Duodenal mucosa (tissue), 2 donors: ENCODE measurements at regions not wholly inside any gene's neighbourhood (a gene's known extent, or its start where the extent isn't known, plus 50 kb on each side); places are given as distances from the start of the nearest gene placed in this dataset.
"Not testable (repeated sequence)": the region's sequence is repeated elsewhere in the genome, so short reads cannot be mapped to it uniquely, and the experiment has no call there.

Experiments
- H3K27ac ChIP-seq: one replicate; pipeline ENCODE4 v1.7.0; 2013; ENCODE audit warnings: low read depth, low read length
- H3K27me3 ChIP-seq, 2 donors: one replicate each; pipeline ENCODE4 v1.7.0; 2013; ENCODE audit warnings: low read length in 2 of 2, control low read depth in 1 of 2; ENCODE audit not compliant: insufficient read depth in 2 of 2, control insufficient read depth in 1 of 2
- H3K36me3 ChIP-seq, 2 donors: one replicate each; pipeline ENCODE4 v1.7.0; 2013; ENCODE audit warnings: low read length in 2 of 2, control low read depth in 1 of 2; ENCODE audit not compliant: insufficient read depth in 2 of 2, control insufficient read depth in 1 of 2
- H3K4me1 ChIP-seq, 2 donors: one replicate each; pipeline ENCODE4 v1.7.0; 2013; ENCODE audit warnings: low read length in 2 of 2, control low read depth in 1 of 2; ENCODE audit not compliant: insufficient read depth in 2 of 2, control insufficient read depth in 1 of 2
- H3K4me3 ChIP-seq, 2 donors: one replicate each; pipeline ENCODE4 v1.7.0; 2013; ENCODE audit warnings: low read length in 2 of 2, low read depth in 1 of 2
- H3K9ac ChIP-seq, 2 donors: one replicate each; pipeline ENCODE4 v1.7.0; 2013; ENCODE audit warnings: low read length in 2 of 2, low read depth in 1 of 2
- H3K9me3 ChIP-seq, 2 donors: one replicate each; pipeline ENCODE4 v1.7.0; 2013; ENCODE audit warnings: low read length in 2 of 2, control low read depth in 1 of 2; ENCODE audit not compliant: control insufficient read depth in 1 of 2

DNA sequence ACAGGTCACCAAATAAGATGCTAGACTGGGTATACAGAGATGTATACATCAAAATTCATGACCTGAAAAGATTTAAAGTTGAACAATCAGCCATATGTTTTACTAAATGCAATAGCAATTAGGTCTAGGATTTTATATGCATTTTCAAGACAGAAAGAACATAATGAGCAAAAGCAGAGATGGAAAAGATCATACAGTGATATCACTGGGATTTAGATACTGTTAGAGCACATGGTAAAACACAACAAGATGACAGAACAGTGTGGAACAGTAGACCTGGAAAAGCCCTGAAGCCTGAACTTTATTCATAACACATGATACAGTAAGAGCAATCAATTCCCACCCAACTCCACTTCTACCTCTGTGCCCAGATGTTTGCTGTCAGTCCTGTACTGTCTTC is 585.9 kb downstream of the PRR16 start:
- Histone ChIP-seq H3K4me1 (no peaks in the 10 kb centered on the region), H3K9ac (no peak overlapping the region), H3K9me3 (no peaks in the 10 kb centered on the region), H3K36me3 (no peaks in the 10 kb centered on the region), H3K27ac (no peak overlapping the region), H3K4me3 (no peak overlapping the region), H3K27me3 (no peaks in the 10 kb centered on the region)

DNA sequence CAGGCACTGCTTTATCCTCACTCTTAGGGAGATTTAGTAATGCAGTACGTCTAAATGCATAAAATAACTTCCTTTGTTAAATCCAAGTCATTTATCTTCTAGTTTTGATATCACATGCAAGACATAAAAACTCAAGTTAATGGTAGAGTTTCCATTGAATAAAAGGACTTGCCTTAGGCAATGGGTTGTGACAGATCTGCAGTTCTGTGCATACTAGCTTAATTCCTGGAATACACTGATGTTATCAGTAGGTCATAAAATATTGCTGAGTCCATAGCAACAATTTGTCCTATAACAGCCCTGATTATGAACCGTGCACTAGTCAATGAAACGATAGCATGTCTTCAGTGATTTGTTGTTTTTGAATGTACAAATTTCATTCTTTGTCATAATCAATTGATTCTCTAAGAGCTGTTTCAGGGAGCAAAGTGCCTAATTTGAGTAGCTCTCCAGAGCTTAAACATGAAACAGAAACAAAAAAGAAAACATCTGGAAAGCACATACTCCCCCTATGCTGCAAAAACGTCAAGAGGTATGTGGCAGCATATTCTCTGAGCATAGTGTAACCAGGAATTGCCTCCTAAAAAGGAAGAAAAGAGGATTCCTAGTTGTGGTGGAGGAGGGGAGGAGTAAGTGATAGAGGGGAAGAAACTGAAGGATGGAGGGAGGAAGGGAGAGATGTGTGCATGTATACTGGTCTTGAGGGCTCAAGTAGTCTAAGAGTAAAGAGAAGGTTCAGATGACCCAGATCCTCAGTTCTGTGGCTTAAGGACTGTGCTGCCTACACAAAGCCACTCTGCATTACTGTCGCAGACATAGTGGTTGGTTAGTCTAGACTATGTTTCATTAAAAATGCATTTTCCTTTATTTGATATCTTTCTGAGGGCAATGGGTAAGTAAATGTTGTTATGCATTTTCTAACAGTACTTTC is 589.2 kb downstream of the PRR16 start:
- no peak overlapping the region for H3K27ac ChIP-seq
- no peaks in the 10 kb centered on the region for H3K4me1 ChIP-seq
- no peaks in the 10 kb centered on the region for H3K27me3 ChIP-seq
- H3K9ac ChIP-seq, result no peak overlapping the region
- no peaks in the 10 kb centered on the region for H3K36me3 ChIP-seq
- no peaks in the 10 kb centered on the region for H3K9me3 ChIP-seq
- no peak overlapping the region for H3K4me3 ChIP-seq

DNA sequence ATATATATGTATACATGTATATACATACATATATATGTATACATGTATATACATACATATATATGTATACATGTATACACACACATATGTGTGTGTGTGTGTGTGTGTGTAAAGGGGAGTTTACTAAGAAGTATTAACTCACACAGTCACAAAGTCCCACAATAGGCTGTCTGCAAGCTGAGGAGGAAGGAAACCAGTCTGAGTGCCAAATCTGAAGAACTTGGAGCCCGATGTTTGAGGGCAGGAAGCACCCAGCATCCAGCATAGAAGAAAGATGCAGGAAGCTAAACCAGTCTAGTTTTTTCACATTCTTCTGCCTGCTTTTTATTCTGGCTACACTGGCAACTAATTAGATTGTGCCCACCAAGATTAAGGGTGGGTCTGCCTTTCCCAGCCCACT is 591.5 kb downstream of the PRR16 start:
- Histone ChIP-seq H3K4me1 (no peaks in the 10 kb centered on the region), H3K36me3 (no peaks in the 10 kb centered on the region), H3K4me3 (no peak overlapping the region), H3K9me3 (no peaks in the 10 kb centered on the region), H3K9ac (no peak overlapping the region), H3K27ac (no peak overlapping the region), H3K27me3 (no peaks in the 10 kb centered on the region)

DNA sequence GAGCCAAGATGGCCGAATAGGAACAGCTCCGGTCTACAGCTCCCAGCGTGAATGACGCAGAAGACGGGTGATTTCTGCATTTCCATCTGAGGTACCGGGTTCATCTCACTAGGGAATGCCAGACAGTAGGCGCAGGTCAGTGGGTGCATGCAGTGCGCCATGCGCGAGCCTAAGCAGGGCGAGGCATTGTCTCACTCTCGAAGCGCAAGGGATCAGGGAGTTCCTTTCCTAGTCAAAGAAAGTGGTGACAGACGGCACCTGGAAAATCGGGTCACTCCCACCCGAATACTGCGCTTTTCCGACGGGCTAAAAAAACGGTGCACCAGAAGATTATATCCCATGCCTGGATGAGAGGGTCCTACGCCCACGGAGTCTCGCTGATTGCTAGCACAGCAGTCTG is 600.1 kb downstream of the PRR16 start:
- not testable (repeated sequence) for H3K27ac ChIP-seq

DNA sequence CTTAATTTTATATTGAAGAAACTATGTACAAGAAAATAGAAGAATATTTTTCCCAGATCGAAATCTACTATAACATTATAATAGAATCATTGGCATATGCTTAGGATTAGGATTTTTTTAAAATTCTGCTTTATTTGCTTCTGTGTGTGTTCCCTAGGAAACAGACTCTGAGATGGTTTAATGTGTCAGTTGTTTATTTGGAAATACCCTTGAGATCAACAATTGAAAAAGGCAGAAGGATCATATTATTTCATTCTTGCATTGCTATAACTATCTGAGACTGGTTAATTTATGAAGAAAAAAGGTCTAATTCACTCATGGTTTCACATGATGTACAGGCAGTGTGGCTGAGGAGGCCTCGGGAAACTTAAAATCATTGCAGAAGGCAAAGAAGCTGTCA is 622.6 kb downstream of the PRR16 start:
- H3K9me3 ChIP-seq, result no peaks in the 10 kb centered on the region
- no peaks in the 10 kb centered on the region for H3K4me1 ChIP-seq
- no peak overlapping the region for H3K9ac ChIP-seq
- no peaks in the 10 kb centered on the region for H3K36me3 ChIP-seq
- H3K27ac ChIP-seq, result no peak overlapping the region
- H3K27me3 ChIP-seq, result no peaks in the 10 kb centered on the region
- no peak overlapping the region for H3K4me3 ChIP-seq

More for the DNA sequence above, 600.1 kb downstream of the PRR16 start:
- H3K27me3 ChIP-seq, H3K9me3 ChIP-seq, H3K36me3 ChIP-seq, H3K4me1 ChIP-seq, H3K9ac ChIP-seq, H3K4me3 ChIP-seq: not testable (repeated sequence)

DNA sequence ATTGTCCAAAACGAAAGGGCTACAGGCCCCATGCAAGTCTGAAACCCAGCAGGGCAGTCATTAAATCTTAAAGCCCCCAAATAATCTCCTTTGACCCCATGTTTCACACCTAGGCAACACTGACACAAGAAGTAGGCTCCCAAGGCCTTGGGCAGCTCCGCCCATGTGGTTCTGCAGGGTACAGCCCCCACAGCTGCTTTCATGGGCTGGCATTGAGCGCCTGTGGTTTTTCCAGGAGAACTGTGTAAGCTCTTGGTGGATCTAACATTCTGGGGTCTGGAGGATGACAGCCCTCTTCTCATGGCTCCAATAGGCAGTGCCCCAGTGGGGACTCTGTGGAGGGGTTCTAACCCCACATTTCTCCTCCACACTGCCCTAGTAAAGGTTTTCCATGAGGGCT is 623.5 kb downstream of the PRR16 start:
- no peaks in the 10 kb centered on the region for H3K36me3 ChIP-seq
- H3K9ac ChIP-seq, result no peak overlapping the region
- H3K27me3 ChIP-seq, result no peaks in the 10 kb centered on the region
- no peaks in the 10 kb centered on the region for H3K9me3 ChIP-seq
- H3K27ac ChIP-seq, result no peak overlapping the region
- H3K4me1 ChIP-seq, result no peaks in the 10 kb centered on the region
- H3K4me3 ChIP-seq, result no peak overlapping the region

DNA sequence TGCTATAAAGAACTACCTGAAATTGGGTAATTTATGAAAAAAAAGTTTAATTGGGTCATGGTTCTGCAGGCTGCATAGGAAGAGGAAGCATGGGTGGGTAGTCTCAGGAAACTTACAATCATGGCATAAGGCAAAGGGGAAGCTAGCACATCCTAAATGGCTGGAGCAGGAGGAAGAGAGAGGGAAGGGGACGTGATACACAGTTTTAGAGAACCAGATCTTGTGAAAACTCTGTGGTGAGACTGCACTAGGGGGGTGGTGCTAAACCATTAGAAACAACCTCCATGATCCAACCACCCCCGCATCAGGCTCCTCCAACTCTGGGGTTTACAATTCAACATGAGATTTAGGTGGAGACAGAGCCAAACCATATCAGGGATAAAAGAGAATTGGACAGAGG is 624.2 kb downstream of the PRR16 start:
- Histone ChIP-seq H3K4me1 (no peaks in the 10 kb centered on the region), H3K4me3 (no peak overlapping the region), H3K36me3 (no peaks in the 10 kb centered on the region), H3K9me3 (no peaks in the 10 kb centered on the region), H3K27ac (no peak overlapping the region), H3K27me3 (no peaks in the 10 kb centered on the region), H3K9ac (no peak overlapping the region)

DNA sequence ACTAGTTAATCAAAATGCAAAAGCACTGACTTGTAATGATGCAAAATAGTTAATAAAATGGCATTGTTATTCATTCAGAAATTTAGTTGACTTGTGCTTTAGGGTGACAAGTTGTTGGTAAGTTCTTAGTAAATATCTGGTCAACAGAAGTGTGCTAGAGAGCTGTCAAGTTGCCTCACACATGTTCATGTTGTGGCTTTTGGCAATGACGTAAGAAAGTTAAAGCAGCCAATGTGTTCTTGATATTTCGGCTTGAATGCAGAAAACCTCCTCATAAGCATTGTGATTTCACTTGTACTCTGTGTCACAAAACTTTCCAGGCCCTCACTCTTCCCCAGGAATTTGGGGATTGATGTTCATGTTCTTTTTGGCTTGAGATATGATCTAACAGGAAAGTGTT is 626.7 kb downstream of the PRR16 start:
- no peaks in the 10 kb centered on the region for H3K9me3 ChIP-seq
- H3K9ac ChIP-seq, result no peak overlapping the region
- H3K36me3 ChIP-seq, result no peaks in the 10 kb centered on the region
- H3K4me3 ChIP-seq, result no peak overlapping the region
- no peaks in the 10 kb centered on the region for H3K27me3 ChIP-seq
- H3K4me1 ChIP-seq, result no peaks in the 10 kb centered on the region
- no peak overlapping the region for H3K27ac ChIP-seq

DNA sequence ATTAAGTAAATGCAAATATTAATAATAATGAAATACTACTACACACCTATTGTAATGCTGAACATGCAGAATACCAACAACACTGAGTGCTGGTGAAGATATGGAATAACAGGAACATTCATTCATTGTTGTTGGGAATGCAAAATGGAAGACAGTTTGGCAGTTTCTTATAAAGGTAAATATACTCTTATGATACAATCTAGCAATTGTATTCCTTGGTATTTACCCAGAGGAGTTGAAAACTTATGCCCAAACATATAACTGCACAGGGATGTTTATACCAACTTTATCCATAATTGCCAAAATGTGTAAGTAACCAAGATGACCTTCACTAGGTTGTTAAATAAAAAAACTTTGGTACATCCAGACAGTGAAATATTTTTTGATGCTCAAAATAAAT is 636.8 kb downstream of the PRR16 start:
- no peak overlapping the region for H3K4me3 ChIP-seq
- no peaks in the 10 kb centered on the region for H3K9me3 ChIP-seq
- no peaks in the 10 kb centered on the region for H3K36me3 ChIP-seq
- no peak overlapping the region for H3K27ac ChIP-seq
- H3K27me3 ChIP-seq, result no peaks in the 10 kb centered on the region
- no peak overlapping the region for H3K9ac ChIP-seq
- H3K4me1 ChIP-seq, result no peaks in the 10 kb centered on the region

DNA sequence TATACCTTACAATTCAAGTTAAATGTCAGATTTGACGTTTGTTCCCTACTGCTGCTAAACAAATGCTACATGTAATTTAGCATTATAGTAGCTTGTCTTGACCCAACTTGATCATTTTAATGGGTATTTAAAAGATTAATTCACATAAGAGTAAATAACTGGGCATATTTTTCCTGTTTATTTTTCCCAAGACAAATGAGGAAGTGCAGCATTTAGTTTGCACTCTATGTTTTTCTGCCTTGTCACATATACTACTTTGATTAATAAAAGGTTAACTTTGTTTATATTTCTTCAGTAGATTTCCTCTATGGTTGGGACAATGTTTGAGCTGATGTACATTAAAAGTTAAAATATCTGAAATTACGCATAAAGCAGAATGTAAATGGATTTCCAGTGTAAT is 641.8 kb downstream of the PRR16 start:
- no peaks in the 10 kb centered on the region for H3K9me3 ChIP-seq
- no peaks in the 10 kb centered on the region for H3K36me3 ChIP-seq
- no peak overlapping the region for H3K9ac ChIP-seq
- no peak overlapping the region for H3K4me3 ChIP-seq
- no peaks in the 10 kb centered on the region for H3K27me3 ChIP-seq
- H3K27ac ChIP-seq, result no peak overlapping the region
- H3K4me1 ChIP-seq, result no peaks in the 10 kb centered on the region
